ENCODE measurements at regions not wholly inside any gene's neighbourhood (a gene's known extent, or its start where the extent isn't known, plus 50 kb on each side); places are given as distances from the start of the nearest gene placed in this dataset.

DNA sequence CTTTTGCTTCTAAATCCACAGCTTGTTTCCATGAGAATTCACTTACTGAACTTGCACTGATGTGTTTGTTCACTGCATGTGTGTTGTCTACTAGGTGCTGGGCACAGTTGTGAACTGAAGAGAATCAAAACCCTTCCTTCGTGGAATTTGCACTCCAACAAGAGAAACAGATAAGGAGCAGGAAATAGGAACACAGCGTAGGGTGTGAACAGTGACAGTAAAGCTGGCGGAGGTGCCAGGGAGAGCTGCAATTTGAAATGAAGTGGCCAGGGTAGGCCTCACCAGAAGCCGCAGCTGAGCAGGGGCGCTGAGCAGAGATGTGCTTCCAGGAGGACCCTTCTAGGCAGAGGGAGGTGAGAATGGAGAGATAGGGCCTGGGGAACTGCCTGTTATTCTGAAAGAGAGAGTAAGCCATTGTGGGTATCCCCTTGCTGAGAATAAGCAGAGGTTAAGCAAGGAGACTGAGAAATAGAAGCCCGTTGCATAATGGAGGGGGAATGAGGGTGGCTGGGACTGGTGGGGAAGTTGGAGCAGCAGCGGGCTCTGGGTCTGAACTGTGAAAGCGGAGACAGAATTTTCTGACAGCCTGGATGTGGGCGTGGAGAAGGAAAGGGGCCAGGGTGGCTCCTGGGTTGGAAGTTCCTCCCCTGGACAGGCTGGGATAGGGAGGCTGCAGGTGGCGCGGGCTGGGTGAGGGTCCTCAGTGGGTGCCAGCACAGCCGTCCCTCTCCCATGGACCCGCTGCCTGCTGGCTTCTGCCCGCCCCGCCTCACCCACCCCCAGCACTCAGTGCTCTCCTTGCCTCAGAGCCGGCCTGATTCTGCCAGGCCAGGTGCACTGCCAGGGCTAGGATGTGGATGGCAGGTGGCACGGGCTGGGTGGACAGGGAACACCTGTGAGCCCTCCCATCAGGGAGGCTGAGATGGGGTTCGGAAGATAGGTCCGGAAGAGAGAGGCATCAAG is 114.7 kb upstream of the AFDN start:
- TF ChIP-seq, protein P1, sequence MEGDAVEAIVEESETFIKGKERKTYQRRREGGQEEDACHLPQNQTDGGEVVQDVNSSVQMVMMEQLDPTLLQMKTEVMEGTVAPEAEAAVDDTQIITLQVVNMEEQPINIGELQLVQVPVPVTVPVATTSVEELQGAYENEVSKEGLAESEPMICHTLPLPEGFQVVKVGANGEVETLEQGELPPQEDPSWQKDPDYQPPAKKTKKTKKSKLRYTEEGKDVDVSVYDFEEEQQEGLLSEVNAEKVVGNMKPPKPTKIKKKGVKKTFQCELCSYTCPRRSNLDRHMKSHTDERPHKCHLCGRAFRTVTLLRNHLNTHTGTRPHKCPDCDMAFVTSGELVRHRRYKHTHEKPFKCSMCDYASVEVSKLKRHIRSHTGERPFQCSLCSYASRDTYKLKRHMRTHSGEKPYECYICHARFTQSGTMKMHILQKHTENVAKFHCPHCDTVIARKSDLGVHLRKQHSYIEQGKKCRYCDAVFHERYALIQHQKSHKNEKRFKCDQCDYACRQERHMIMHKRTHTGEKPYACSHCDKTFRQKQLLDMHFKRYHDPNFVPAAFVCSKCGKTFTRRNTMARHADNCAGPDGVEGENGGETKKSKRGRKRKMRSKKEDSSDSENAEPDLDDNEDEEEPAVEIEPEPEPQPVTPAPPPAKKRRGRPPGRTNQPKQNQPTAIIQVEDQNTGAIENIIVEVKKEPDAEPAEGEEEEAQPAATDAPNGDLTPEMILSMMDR (conservative IDR thresholded peaks at IDR 0.05; ENCODE audit: low read depth, low read length): no peak
- DNase-seq (ENCODE audit: low read depth): no peak

GRCh38 chr6:167712731-167713475 is 113.8 kb upstream of the AFDN start:
- TF ChIP-seq, protein P1 (conservative IDR thresholded peaks at IDR 0.05; ENCODE audit: low read depth, low read length): no peak
- no peak for DNase-seq (ENCODE audit: low read depth)
- H3K4me3 ChIP-seq (ENCODE audit: low read length): no peak overlapping the region

More for the DNA sequence above, 114.7 kb upstream of the AFDN start:
- H3K4me3 ChIP-seq (ENCODE audit: low read length): no peak overlapping the region

- DNase-seq (ENCODE audit: low read depth): no peak
- H3K4me3 ChIP-seq (ENCODE audit: low read length): no peak overlapping the region
- TF ChIP-seq, protein P1 (conservative IDR thresholded peaks at IDR 0.05; ENCODE audit: low read depth, low read length): no peak
These were observed 112.6 kb upstream of the AFDN start for GRCh38 chr6:167714152-167714551.

DNA sequence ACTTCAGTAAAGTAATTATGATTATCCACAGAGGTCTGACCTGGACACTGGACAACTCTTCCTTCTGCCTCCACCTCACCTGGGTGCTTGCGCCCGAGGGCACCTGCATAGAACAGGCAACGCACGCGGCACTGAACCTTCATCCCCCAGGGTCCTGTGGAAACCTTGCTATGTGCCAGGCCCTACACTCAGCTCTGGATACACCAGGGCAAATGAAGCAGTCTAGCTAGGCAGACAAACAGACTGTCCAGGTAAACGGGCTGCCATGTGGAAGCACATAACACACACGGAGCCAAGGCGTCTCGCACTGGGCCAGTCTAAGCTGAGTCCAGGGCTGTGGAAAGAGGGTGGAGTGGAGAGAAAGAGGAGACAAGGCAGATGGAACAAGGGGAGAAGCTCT is 109.3 kb upstream of the AFDN start:
- H3K4me3 ChIP-seq (ENCODE audit: low read length): no peak overlapping the region
- no peak for DNase-seq (ENCODE audit: low read depth)
- TF ChIP-seq, protein P1 (conservative IDR thresholded peaks at IDR 0.05; ENCODE audit: low read depth, low read length): no peak

DNA sequence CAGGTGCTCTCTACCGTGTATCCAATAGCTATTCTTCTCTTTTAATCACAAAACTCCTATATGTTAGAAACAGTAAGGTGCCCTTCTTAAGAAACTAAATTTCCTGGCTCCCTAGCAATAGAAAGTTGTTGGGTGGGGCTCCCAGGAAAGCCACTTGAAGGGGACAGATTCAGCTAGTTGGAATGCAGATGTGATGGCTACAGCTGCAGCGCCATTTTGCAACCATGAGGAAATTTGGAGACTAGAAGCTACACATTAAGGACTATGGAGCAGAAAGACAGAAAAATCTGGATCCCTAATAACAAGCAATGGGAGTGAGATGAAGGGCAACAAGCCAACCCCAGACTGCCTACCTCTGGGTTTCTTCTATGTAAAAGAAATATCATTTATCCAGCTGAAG is 108.8 kb upstream of the AFDN start:
- DNase-seq (ENCODE audit: low read depth): no peak
- TF ChIP-seq, protein P1 (conservative IDR thresholded peaks at IDR 0.05; ENCODE audit: low read depth, low read length): no peak

GRCh38 chr6:167719920-167720319 is 106.8 kb upstream of the AFDN start:
- TF ChIP-seq, protein P1 (conservative IDR thresholded peaks at IDR 0.05; ENCODE audit: low read depth, low read length): no peak
- DNase-seq (ENCODE audit: low read depth): no peak
- H3K4me3 ChIP-seq (ENCODE audit: low read length): no peak overlapping the region

More for the DNA sequence above, 108.8 kb upstream of the AFDN start:
- H3K4me3 ChIP-seq (ENCODE audit: low read length): no peak overlapping the region

All from retinal pigment epithelial cell (primary cell).